Brain microvascular endothelial cell (primary cell): ENCODE measurements at regions not wholly inside any gene's neighbourhood (a gene's known extent, or its start where the extent isn't known, plus 50 kb on each side); places are given as distances from the start of the nearest gene placed in this dataset.

ENCODE experiments used
- DNase-seq: peaks from one replicate; pipeline ENCODE4 v3.0.0-alpha.2; 2020
- H3K27ac ChIP-seq: fragments of 250-450 bp; sonication (Bioruptor Pico); 2 replicates; pipeline ENCODE4 v1.5.1; 2020; ENCODE audit warnings: mild to moderate bottlenecking, moderate library complexity
- H3K27me3 ChIP-seq: fragments of 250-450 bp; sonication (Bioruptor Pico); replicated peaks from 2 replicates; pipeline ENCODE4 v1.5.1; 2020; ENCODE audit warnings: mild to moderate bottlenecking
- H3K36me3 ChIP-seq: fragments of 250-450 bp; sonication (Bioruptor Pico); replicated peaks from 2 replicates; pipeline ENCODE4 v1.5.1; 2020; ENCODE audit warnings: mild to moderate bottlenecking
- H3K4me3 ChIP-seq: 2 replicates; pipeline ENCODE4 v1.5.1; 2011; ENCODE audit warnings: low read depth, mild to moderate bottlenecking, control low read depth, low read length, moderate library complexity
- in situ Hi-C: cut with HindIII; loops from 2 replicates; pipeline ENCODE4 v1.10.0; 2017; ENCODE audit warnings: low sequenced_read_pairs, low pct_ligation_motif_present
- TF ChIP-seq, protein P1 (sequence below): IDR thresholded peaks from 2 replicates; pipeline ENCODE4 v1.5.1; 2011; ENCODE audit warnings: low read depth, mild to moderate bottlenecking, moderate library complexity, low read length, control low read depth, inconsistent platforms; ENCODE audit errors: missing control alignments

DNA sequence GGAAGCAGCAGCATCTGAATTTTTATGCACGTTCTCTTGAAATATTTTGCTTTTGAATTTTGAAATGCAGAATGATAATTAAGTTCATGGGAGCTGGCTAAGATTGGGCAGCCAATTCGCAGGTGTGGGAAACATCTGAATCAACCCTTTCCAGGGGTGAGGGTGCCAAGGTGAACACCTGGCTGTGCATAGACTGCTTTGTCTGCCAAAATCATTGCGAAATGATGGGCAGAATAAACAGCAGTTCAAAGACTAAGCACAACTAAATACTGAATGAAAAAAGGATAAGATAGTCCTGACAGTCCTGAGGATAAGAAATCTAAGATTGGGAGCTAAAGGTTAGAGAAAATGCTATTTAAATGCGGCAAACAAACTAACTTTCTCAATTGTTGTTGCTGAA, 813.3 kb upstream of the RAG2 start:
- H3K27ac ChIP-seq = no peak overlapping the region
- TF ChIP-seq, protein P1, sequence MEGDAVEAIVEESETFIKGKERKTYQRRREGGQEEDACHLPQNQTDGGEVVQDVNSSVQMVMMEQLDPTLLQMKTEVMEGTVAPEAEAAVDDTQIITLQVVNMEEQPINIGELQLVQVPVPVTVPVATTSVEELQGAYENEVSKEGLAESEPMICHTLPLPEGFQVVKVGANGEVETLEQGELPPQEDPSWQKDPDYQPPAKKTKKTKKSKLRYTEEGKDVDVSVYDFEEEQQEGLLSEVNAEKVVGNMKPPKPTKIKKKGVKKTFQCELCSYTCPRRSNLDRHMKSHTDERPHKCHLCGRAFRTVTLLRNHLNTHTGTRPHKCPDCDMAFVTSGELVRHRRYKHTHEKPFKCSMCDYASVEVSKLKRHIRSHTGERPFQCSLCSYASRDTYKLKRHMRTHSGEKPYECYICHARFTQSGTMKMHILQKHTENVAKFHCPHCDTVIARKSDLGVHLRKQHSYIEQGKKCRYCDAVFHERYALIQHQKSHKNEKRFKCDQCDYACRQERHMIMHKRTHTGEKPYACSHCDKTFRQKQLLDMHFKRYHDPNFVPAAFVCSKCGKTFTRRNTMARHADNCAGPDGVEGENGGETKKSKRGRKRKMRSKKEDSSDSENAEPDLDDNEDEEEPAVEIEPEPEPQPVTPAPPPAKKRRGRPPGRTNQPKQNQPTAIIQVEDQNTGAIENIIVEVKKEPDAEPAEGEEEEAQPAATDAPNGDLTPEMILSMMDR = no peak
- in situ Hi-C loops = no loop called here

DNA sequence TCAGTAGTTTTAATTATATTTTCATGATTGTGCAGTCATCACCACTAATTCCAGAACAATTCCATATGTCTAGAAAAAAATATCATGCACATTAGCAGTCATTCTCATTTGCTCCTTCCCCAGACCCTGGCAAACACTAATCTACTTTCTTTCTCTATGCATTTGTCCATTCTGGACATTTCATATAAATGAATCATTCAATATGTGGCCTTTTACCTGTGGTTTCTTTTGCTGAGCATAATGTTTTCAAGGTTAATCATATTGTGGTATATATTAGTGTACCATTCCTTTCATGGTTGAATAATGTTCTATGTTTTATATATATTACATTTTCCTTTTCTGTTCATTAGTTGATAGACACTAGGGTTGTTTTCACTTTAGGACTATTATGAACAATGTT, 811.1 kb upstream of the RAG2 start:
- Histone ChIP-seq H3K27ac (no peak overlapping the region), H3K27me3 (no peaks in the 10 kb centered on the region), H3K4me3 (no peak overlapping the region), H3K36me3 (no peaks in the 10 kb centered on the region)
- in situ Hi-C loops = no loop called here
- DNase-seq = no peak
- TF ChIP-seq, protein P1 = no peak

More for the DNA sequence above, 813.3 kb upstream of the RAG2 start:
- DNase-seq = no peak
- Histone ChIP-seq H3K36me3 (no peaks in the 10 kb centered on the region), H3K4me3 (no peak overlapping the region), H3K27me3 (no peaks in the 10 kb centered on the region)

DNA sequence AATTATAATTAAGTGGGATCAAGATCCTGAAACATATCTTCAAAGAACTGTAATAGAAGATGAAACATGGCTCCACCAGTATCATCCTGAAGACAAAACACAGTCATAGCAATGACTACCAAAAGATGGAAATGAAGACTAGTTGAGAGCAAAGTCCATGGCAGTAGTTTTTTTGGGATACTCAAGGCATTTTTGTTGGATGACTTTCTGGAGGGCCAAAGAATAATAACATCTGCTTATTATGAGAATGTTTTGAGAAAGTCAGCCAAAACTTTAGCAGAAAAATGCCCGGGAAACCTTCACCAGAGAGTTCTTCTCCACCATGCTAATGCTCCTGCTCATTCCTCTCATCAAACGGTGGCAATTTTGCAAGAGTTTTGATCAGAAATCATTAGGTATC, 809.4 kb upstream of the RAG2 start:
- Histone ChIP-seq H3K27me3 (no peaks in the 10 kb centered on the region), H3K27ac (no peak overlapping the region), H3K4me3 (no peak overlapping the region), H3K36me3 (no peaks in the 10 kb centered on the region)
- TF ChIP-seq, protein P1 = no peak
- in situ Hi-C loops = no loop called here
- DNase-seq = no peak

DNA sequence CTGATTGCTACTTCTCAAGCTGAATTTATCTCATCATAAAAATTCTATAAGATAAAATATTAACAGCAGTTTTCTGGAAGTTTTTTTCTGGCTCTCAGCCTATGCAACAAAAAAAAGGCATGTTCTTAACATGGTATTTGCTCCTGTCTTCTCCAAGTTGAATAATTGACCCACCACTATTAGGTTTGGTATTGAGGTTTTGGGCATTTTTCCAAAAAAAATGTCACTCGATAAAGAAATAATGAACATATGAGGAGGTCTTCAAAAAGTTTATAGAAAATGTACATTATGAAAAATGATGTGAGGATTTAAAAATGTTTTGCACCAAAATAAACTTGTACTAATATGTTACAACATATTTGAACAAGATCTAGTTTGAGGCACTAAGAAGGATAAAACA, 808.6 kb upstream of the RAG2 start:
- in situ Hi-C loops = no loop called here

DNA sequence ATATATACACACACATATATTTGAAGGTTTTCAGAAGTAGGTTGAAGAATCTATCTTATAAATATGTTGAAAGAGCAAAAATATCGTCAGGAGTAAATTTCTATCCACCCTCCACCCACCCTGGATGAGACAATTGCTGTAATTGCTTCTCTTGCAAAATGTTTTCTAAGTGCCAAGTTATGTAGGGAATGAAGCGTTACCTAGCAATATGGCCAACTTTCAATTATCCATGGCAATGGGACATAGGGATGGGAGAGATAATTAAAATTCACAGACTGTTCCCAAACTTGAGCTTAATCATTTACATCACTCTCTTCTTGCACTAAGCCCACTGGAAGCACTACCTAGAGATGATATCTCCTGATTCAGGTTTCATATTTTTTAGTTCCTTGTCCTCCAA, 806.2 kb upstream of the RAG2 start:
- no peak for DNase-seq
- Histone ChIP-seq H3K4me3 (no peak overlapping the region), H3K27me3 (no peaks in the 10 kb centered on the region), H3K27ac (no peak overlapping the region), H3K36me3 (no peaks in the 10 kb centered on the region)
- TF ChIP-seq, protein P1 = no peak
- in situ Hi-C loops = no loop called here

More for the DNA sequence above, 808.6 kb upstream of the RAG2 start:
- Histone ChIP-seq H3K27ac (no peak overlapping the region), H3K4me3 (no peak overlapping the region), H3K27me3 (no peaks in the 10 kb centered on the region), H3K36me3 (no peaks in the 10 kb centered on the region)
- DNase-seq = no peak
- TF ChIP-seq, protein P1 = no peak

DNA sequence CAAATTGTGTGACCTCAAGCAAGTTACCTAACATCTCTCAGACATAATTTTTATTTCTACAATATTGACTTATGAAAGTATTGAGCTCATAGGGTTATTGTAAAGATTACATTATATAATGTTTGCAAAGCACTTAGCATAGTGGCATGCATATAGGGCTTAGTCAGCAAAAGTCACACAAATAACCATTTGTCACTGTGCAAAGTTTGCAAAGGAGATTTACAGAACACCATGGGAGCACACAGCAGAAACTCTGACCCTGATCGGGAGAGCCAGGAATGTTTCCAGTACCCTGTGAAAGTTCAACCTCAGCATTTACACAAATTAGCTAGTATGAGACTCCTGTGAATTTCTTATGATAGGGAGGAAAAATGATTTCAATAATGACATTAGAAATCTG, 804.6 kb upstream of the RAG2 start:
- Histone ChIP-seq H3K4me3 (no peak overlapping the region), H3K36me3 (no peaks in the 10 kb centered on the region), H3K27me3 (no peaks in the 10 kb centered on the region), H3K27ac (no peak overlapping the region)
- TF ChIP-seq, protein P1 = no peak
- in situ Hi-C loops = no loop called here
- DNase-seq = no peak
